Glomerular endothelial cell (primary cell): ENCODE measurements at regions not wholly inside any gene's neighbourhood (a gene's known extent, or its start where the extent isn't known, plus 50 kb on each side); places are given as distances from the start of the nearest gene placed in this dataset.

ENCODE experiments used
- DNase-seq: peaks from one replicate; pipeline ENCODE4 v3.0.0-alpha.2; 2011; ENCODE audit warnings: low read depth, low spot score; ENCODE audit errors: extremely low read depth

DNA sequence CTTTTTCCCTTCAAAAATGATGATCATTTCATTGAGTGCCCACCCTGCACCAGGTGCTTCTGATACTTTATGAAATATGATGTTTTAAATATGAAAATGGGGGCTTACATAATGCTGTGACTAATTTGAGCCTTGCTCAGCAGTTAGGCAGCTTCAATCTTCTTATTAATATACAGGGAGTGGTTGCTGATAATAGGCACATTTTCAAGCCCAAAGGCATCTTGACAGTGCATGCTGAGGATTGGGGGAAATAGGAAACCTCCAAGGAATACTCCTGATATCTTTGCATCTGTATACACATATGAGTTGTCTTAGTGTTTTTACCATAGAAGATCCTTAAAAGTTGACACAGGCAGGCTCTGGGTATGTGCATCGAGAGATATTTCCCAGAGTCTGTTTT lies 262.3 kb upstream of the SASH1 start:
- no peak for DNase-seq

DNA sequence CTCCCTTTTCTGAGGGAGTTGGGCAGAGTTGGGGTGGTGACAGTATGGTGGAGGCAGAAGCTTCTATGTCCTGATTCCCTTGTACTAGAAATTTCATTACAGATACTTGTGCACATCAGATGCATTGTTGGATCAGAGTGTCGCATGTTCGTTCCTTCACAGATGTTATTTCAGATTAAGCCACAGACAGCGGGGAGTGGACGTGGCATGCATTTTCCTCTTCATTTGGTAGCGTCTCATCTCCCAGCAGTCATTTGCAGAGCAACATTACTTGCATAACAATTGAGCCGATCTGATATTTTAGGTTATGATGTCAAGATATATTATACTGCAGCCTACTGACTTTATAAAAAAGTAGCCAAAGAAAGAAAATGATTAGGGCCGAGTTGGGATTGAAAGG lies 261.6 kb upstream of the SASH1 start:
- no peak for DNase-seq

GRCh38 chr6:148082044-148082443 lies 260.6 kb upstream of the SASH1 start:
- no peak for DNase-seq

DNA sequence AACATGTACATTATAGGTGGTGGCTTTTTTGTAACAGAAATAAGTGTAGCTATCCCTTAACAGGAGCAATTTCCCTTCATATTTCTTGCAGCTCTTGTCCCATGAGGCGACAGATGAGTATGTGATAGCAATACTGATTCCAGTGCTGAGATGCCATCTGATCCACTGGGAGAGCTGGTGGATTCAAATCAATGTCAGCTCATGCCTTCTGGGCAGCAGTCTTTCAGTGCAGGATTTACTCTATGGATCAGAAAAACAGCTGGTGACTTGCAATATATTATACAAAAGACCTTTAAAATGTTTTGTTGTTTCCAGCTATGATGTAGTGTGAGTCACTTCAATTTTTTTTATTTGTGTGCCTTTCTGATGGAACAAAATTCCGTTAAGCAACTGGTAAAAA lies 259.9 kb upstream of the SASH1 start:
- DNase-seq, result no peak

- DNase-seq, result no peak
These were observed 256.9 kb upstream of the SASH1 start for GRCh38 chr6:148085631-148086331.

- DNase-seq, result no peak
These were observed 256.3 kb upstream of the SASH1 start for GRCh38 chr6:148086386-148086785.

DNA sequence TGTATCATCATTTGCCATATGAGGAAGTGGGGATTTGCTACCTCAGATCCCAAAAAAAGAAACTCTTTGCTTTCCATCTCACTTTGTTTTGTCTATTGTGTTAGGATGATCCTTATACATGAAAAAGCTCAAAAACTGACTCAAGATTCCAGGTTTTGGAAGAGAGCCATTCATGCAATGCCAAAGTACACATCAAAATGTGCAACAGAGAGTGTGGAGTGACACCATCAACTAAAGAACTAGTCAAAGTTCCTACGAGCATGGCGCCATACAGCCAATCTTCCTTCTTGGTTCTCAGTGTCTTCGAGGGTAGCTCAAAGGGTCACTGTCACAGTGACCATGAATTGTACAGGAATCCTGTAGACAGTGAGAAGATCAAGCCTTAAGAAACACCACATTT lies 255.8 kb upstream of the SASH1 start:
- no peak for DNase-seq

GRCh38 chr6:148087659-148088058 lies 255.0 kb upstream of the SASH1 start:
- no peak for DNase-seq

DNA sequence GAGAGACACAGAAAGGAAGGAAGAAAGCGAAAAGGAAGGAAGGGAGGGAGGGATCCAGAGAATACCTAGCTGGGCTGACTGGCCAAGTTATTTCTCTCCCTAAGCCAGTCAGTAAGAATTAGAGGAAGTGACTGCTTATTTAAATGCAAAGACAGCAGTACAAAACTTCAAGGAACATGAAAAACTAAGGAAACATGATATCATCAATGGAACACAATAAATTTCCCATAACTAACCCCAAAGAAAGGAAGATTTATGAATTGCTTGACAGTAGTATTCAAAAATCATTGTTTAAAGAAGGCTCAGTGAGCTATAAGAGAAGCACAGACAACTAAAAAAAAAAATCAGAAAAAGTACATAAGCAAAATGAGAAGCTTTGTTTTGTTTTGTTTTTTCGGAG lies 252.3 kb upstream of the SASH1 start:
- peak; percentile 54 for DNase-seq

- DNase-seq, result no peak
These were observed 251.2 kb upstream of the SASH1 start for GRCh38 chr6:148091394-148091793.

- DNase-seq, result no peak
These were observed 239.2 kb upstream of the SASH1 start for GRCh38 chr6:148103436-148103835.

GRCh38 chr6:148104131-148104530 lies 238.5 kb upstream of the SASH1 start:
- no peak for DNase-seq

DNA sequence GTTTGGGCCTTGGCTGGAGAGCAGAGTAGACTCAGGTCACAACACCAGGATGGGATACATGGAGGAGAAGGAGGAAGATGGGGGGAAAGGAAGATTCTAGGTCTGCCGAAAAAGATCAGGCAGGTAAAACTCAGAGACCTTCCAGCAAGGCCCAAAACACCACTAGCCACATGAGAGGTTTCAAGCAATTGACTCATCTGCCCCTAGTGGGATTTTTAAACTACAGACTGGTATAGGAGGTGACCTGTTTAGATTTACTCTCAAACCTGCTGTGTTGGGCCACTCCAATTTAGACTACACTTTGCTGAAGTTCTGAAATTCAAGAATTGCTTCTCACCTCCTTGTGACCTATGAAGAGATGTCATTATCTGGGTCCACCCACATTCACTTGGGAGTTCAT lies 236.9 kb upstream of the SASH1 start:
- DNase-seq, result no peak

- DNase-seq, result no peak
These were observed 234.7 kb upstream of the SASH1 start for GRCh38 chr6:148107911-148108310.

GRCh38 chr6:148109732-148110131 lies 232.9 kb upstream of the SASH1 start:
- no peak for DNase-seq

GRCh38 chr6:148110925-148111324 lies 231.7 kb upstream of the SASH1 start:
- no peak for DNase-seq

- DNase-seq, result no peak
These were observed 229.8 kb upstream of the SASH1 start for GRCh38 chr6:148112851-148113319.

GRCh38 chr6:148116001-148116400 lies 226.6 kb upstream of the SASH1 start:
- no peak for DNase-seq

DNA sequence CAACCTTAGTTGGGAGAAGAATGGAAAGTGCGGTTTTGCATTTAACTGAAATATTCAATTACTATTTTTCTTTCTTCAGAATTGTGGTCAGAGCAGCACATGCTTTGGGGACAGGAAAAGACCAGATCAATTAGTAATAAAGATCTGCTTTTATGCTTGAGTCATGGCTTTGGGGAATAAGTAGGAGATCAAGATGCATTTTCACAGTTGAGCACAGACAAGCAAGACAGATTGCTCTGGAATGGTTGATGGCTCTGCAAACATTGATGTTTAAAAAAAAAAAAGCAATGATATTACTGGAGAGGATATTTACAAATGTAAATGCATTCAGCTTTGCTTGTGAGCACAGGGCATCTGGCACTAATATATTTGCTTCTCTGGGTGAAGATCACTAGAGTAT lies 224.4 kb upstream of the SASH1 start:
- no peak for DNase-seq

DNA sequence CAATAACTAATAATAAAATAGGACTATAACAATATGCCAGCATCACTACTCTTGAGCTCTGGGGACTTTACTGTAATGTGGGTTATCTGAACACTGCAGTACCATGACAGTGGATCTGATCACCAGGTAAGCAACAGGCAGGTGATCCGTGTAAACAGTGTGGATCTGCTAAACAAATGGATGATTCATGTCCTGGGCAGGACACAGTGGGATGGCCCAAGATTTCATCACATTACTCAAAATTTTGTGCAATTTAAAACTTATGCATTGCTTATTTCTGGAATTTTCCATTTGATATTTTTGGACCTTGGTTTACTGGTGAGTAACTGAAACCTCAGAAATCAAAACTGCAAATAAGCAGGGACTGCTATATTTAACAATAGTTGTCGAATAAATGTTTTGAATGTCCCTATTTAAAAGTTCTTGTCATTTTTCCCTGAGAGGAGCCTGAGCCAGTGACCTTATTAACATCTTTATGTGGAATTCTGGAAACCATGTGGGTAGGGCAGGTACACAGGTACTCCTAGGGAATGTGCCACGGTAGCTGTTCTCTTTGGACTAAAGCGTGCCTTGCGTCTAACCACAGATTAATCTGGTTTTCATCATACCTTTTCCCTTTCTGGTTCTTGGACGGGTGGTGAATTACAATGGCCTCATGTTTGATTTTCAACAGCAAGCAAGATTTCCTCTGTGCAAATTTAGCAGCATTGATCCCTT lies 214.5 kb upstream of the SASH1 start:
- no peak for DNase-seq

- no peak for DNase-seq
These were observed 208.0 kb upstream of the SASH1 start for GRCh38 chr6:148134592-148134991.

- DNase-seq, result no peak
These were observed 206.1 kb upstream of the SASH1 start for GRCh38 chr6:148136586-148136985.
